ENCODE measurements at regions not wholly inside any gene's neighbourhood (a gene's known extent, or its start where the extent isn't known, plus 50 kb on each side); places are given as distances from the start of the nearest gene placed in this dataset.
A peak's percentile ranks its signal among the peaks of the same experiment; 100 is the strongest.

DNA sequence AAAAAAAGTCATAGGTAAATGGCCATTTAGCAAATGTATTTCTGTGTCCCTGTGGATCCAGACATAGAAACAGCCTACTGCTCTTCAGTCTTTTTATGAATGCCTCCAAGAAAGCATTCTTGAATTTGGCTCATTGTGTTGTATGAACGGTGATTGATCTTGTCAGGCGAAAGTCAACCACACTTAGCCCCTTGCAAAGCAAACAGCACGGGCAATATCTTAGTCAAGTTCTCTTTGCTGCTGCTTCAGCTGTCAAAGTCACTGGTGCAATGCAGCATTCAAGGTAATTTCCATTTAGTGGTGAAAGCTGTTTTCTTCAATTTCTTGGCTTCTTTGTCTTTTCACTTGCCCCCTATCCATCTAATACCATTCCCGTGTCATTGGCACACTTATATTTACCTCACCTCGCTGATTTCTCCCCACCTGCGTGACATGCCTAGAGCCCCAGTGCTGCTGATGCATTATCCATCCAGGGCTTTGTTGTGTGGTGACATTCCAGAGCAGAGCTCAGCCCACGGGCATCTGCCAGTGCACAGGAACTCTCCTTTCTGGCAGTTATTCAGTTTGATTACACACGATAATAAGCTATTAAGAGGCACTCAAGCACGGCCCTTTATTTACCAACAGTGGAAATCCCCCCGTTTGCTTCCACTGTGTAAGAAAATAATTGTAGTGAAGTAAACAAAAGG is 362.3 kb upstream of the NOVA1 start:
- FAIRE-seq, result no peak
- TF ChIP-seq, protein P1, sequence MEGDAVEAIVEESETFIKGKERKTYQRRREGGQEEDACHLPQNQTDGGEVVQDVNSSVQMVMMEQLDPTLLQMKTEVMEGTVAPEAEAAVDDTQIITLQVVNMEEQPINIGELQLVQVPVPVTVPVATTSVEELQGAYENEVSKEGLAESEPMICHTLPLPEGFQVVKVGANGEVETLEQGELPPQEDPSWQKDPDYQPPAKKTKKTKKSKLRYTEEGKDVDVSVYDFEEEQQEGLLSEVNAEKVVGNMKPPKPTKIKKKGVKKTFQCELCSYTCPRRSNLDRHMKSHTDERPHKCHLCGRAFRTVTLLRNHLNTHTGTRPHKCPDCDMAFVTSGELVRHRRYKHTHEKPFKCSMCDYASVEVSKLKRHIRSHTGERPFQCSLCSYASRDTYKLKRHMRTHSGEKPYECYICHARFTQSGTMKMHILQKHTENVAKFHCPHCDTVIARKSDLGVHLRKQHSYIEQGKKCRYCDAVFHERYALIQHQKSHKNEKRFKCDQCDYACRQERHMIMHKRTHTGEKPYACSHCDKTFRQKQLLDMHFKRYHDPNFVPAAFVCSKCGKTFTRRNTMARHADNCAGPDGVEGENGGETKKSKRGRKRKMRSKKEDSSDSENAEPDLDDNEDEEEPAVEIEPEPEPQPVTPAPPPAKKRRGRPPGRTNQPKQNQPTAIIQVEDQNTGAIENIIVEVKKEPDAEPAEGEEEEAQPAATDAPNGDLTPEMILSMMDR (IDR thresholded peaks at IDR 0.05; ENCODE audit: insufficient read depth, missing control alignments), result no peak
- no peak for DNase-seq (ENCODE audit: insufficient read length, low spot score)

DNA sequence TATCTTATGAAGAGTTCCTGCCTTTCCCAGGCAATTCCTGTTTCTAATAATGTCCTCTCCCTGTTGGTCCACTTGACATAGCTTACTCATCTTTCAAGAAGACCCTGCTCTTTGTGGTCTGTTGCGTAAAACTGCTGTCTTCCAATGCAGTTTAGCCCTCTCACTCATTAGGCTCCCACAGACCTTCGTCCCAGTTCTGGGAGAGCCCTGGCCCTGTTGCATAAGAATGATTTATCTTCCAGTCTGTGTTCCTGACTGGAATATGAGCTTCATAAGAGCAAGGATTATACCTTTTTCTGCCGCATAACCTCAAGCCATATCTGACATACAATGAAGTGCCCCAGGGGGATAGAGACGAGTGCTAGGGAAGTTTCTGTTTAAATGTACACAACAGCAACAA is 365.9 kb upstream of the NOVA1 start:
- TF ChIP-seq, protein P1 (IDR thresholded peaks at IDR 0.05; ENCODE audit: insufficient read depth, missing control alignments), result no peak
- FAIRE-seq, result no peak
- DNase-seq (ENCODE audit: insufficient read length, low spot score), result no peak

DNA sequence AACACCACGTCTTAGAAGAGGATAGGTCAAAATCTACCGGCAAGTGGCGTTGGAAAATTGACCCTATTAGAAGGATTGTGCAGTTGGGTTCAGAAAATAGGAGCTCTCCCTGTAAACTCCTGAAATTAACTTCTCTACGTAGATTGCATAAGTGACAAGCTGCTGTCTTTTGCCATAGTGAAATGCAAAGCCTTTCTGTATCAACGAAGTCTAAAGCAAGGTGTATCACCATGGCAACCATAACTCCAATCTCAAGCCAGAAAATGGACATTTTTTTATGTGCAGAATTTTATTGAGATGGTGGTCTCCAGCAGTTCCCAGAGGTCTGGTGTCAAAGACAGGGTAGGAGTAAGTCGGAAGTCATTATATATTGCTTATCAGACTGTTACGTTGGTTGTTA is 367.7 kb upstream of the NOVA1 start:
- TF ChIP-seq, protein P1 (IDR thresholded peaks at IDR 0.05; ENCODE audit: insufficient read depth, missing control alignments), result no peak
- FAIRE-seq (no peak), DNase-seq (ENCODE audit: insufficient read length, low spot score) (no peak)

DNA sequence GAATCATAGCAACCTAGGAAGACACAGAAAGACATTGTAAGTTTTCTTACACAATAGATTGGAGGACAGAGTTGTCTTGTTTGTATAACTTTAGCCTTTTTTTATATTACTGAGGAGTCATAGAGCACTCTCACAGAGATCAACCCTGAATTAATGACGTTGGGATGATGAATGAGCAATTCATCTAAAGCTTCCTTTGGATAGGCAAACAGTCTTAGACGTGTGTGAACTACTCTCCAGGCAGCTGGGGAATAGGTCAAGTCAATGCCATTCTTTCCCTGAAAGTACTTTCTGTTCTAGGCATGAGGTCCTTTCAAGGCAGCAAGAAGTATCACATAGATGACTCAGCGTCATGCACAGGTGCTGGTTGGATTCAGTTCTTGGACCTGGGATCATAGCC is 369.1 kb upstream of the NOVA1 start:
- DNase-seq (ENCODE audit: insufficient read length, low spot score) (no peak), FAIRE-seq (no peak)
- TF ChIP-seq, protein P1 (IDR thresholded peaks at IDR 0.05; ENCODE audit: insufficient read depth, missing control alignments), result no peak

DNA sequence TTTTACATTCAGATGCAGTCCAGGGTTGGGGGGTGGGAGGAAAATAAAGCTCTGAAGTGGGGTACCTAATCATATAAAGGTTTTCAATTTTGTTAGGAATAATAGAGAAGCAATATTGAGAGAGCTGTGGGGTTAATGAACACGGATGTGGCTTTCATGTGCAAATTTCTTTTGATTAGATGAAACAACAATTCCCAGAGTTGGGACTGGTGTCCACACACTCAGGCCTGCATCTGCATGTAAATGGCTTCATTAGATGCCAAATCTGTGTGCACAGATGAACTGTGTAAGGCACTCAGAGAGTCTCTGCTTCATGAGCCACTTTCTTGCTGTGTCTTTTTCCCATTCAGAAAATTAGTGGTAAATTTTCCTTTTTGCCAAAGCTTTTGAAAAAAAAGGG is 377.1 kb upstream of the NOVA1 start:
- no peak for DNase-seq (ENCODE audit: insufficient read length, low spot score)
- TF ChIP-seq, protein P1 (IDR thresholded peaks at IDR 0.05; ENCODE audit: insufficient read depth, missing control alignments), result no peak
- no peak for FAIRE-seq

DNA sequence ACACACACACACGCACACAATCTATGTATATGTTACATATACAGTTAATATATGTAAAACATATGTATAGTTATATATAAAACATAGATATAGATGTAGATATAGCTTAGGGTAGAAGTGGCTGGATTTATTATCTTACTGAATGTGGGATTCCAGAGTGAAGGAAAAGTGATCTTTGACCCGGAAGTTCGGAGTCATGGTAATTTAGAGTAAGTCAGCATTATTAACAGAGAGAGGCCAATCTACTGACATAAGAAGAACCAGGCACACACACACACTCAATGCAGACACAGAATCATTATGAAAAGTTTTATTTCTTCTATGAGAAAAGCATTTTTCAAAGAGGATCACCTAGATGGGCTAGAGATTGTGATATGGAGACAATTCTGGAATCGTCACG is 384.2 kb upstream of the NOVA1 start:
- DNase-seq (ENCODE audit: insufficient read length, low spot score) (no peak), FAIRE-seq (no peak)
- TF ChIP-seq, protein P1 (IDR thresholded peaks at IDR 0.05; ENCODE audit: insufficient read depth, missing control alignments), result no peak

DNA sequence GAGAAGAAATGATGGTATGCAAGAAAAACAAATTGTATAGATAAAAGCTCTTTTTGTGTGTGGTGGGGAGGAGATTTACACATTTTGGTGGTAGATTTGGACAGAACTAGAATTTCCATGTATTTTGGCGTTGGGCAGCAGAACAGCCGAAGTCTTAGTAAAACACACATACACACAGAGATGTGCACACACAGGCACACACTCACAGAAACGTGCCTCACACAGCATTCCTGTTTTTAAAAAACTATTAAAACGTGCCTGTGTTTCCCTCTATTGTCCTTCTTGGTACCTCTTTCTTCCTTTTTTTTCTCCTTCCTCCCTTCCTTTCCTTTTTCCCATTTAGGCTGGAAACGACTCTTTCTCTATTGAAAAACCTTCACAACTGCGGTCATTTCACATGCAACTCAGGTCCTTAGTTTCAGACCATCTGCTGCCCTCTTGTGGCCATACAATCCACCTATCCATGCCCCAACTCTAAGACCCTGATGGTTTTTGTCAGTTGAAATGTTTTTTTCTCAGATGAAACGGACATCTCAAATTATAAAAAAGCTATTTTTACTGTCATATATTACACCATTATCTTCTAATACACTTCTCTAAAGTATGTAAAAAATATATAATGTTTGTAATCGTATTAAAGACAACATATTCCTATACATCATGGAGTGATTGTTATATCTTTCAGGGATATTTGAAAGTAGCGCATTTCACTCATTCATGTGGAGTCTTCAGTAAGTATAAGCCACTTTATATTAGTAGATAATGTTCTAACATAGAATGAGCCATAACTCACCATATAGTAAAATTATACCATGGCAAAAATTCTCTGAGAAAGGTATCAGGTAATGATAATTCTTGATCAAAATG is 386.7 kb upstream of the NOVA1 start:
- peak; percentile 71 for FAIRE-seq
- no peak for DNase-seq (ENCODE audit: insufficient read length, low spot score)
- TF ChIP-seq, protein P1 (IDR thresholded peaks at IDR 0.05; ENCODE audit: insufficient read depth, missing control alignments), result peak; percentile 82
